ENCODE measurements at regions not wholly inside any gene's neighbourhood (a gene's known extent, or its start where the extent isn't known, plus 50 kb on each side); places are given as distances from the start of the nearest gene placed in this dataset.

- no peak for TF ChIP-seq CTCF (IDR thresholded peaks at IDR 0.05; ENCODE audit: extremely low read depth, insufficient read depth, missing control alignments)
- in situ Hi-C loops (cut with MboI; ENCODE audit: low pct_unique_long_range_greater_than_20kb, low sequenced_read_pairs, unreplicated experiment) = no loop called here
- DNase-seq (ENCODE audit: low spot score) = no peak
Measured at GRCh38 chr12:97756741-97757140, 294.1 kb downstream of the RMST start.

GRCh38 chr12:97757481-97758193 is 295.0 kb downstream of the RMST start:
- in situ Hi-C loops (cut with MboI; ENCODE audit: low pct_unique_long_range_greater_than_20kb, low sequenced_read_pairs, unreplicated experiment) = no loop called here
- TF ChIP-seq CTCF (IDR thresholded peaks at IDR 0.05; ENCODE audit: extremely low read depth, insufficient read depth, missing control alignments) = no peak

GRCh38 chr12:97758194-97758501 is 295.5 kb downstream of the RMST start:
- in situ Hi-C loops (cut with MboI; ENCODE audit: low pct_unique_long_range_greater_than_20kb, low sequenced_read_pairs, unreplicated experiment) = no loop called here
- no peak for DNase-seq (ENCODE audit: low spot score)
- TF ChIP-seq CTCF (IDR thresholded peaks at IDR 0.05; ENCODE audit: extremely low read depth, insufficient read depth, missing control alignments) = no peak

More at GRCh38 chr12:97757481-97758193, 295.0 kb downstream of the RMST start:
- no peak for DNase-seq (ENCODE audit: low spot score)

- DNase-seq (ENCODE audit: low spot score) = no peak
- in situ Hi-C loops (cut with MboI; ENCODE audit: low pct_unique_long_range_greater_than_20kb, low sequenced_read_pairs, unreplicated experiment) = no loop called here
- no peak for TF ChIP-seq CTCF (IDR thresholded peaks at IDR 0.05; ENCODE audit: extremely low read depth, insufficient read depth, missing control alignments)
Measured at GRCh38 chr12:97758586-97758985, 296.0 kb downstream of the RMST start.

GRCh38 chr12:97760601-97761000 is 298.0 kb downstream of the RMST start:
- TF ChIP-seq CTCF (IDR thresholded peaks at IDR 0.05; ENCODE audit: extremely low read depth, insufficient read depth, missing control alignments) = no peak
- in situ Hi-C loops (cut with MboI; ENCODE audit: low pct_unique_long_range_greater_than_20kb, low sequenced_read_pairs, unreplicated experiment) = no loop called here
- DNase-seq (ENCODE audit: low spot score) = no peak

- no peak for TF ChIP-seq CTCF (IDR thresholded peaks at IDR 0.05; ENCODE audit: extremely low read depth, insufficient read depth, missing control alignments)
- no peak for DNase-seq (ENCODE audit: low spot score)
- in situ Hi-C loops (cut with MboI; ENCODE audit: low pct_unique_long_range_greater_than_20kb, low sequenced_read_pairs, unreplicated experiment) = no loop called here
Measured at GRCh38 chr12:97763113-97763512, 300.5 kb downstream of the RMST start.

All from GM13977 (cell line).